H9 (cell line): ENCODE measurements at regions not wholly inside any gene's neighbourhood (a gene's known extent, or its start where the extent isn't known, plus 50 kb on each side); places are given as distances from the start of the nearest gene placed in this dataset.

Source experiments
- DNase-seq: peaks from one replicate; pipeline ENCODE4 v3.0.0-alpha.2; 2017
- H2AFZ ChIP-seq: one replicate; pipeline ENCODE4 v1.6.1; 2013; ENCODE audit warnings: mild to moderate bottlenecking, low read length, control low read depth, moderate library complexity
- H2AK5ac ChIP-seq: 2 replicates; pipeline ENCODE4 v1.6.1; 2013; ENCODE audit warnings: low read length, control low read depth, mixed read lengths; ENCODE audit not compliant: insufficient read length
- H2BK120ac ChIP-seq: one replicate; pipeline ENCODE4 v1.6.1; 2013; ENCODE audit warnings: low read depth, mild to moderate bottlenecking, low read length, control low read depth, inconsistent platforms; ENCODE audit not compliant: poor library complexity, severe bottlenecking
- H2BK12ac ChIP-seq: 2 replicates; pipeline ENCODE4 v1.6.1; 2013; ENCODE audit warnings: low read length, control low read depth, mixed read lengths, low read depth; ENCODE audit not compliant: insufficient read length
- H2BK15ac ChIP-seq: 2 replicates; pipeline ENCODE4 v1.6.1; 2013; ENCODE audit warnings: low read depth, low read length, control low read depth
- H2BK20ac ChIP-seq: one replicate; pipeline ENCODE4 v1.6.1; 2013; ENCODE audit warnings: low read depth, mild to moderate bottlenecking, low read length, control low read depth, inconsistent platforms; ENCODE audit not compliant: poor library complexity, severe bottlenecking
- H2BK5ac ChIP-seq: 2 replicates; pipeline ENCODE4 v1.6.1; 2013; ENCODE audit warnings: low read length, control low read depth, mixed read lengths; ENCODE audit not compliant: insufficient read length
- H3K14ac ChIP-seq: 2 replicates; pipeline ENCODE4 v1.6.1; 2013; ENCODE audit warnings: low read length, control low read depth; ENCODE audit not compliant: insufficient read depth
- H3K18ac ChIP-seq: 2 replicates; pipeline ENCODE4 v1.6.1; 2013; ENCODE audit warnings: low read depth, mild to moderate bottlenecking, mixed read lengths, low read length, control low read depth; ENCODE audit not compliant: insufficient read length
- H3K23ac ChIP-seq: 2 replicates; pipeline ENCODE4 v1.6.1; 2013; ENCODE audit warnings: low read length, control low read depth, mixed read lengths, low read depth; ENCODE audit not compliant: insufficient read length
- H3K23me2 ChIP-seq: 2 replicates; pipeline ENCODE4 v1.6.1; 2013; ENCODE audit warnings: low read depth, mild to moderate bottlenecking, mixed read lengths, low read length, control low read depth; ENCODE audit not compliant: insufficient read length, poor library complexity, severe bottlenecking
- H3K27ac ChIP-seq: 2 replicates; pipeline ENCODE4 v1.5.1; 2013; ENCODE audit warnings: low read length, control low read depth, mixed read lengths, low read depth; ENCODE audit not compliant: insufficient read length
- H3K27me3 ChIP-seq: 2 replicates; pipeline ENCODE4 v1.6.1; 2013; ENCODE audit warnings: low read length, control low read depth, inconsistent platforms; ENCODE audit not compliant: insufficient read depth
- H3K4ac ChIP-seq: 2 replicates; pipeline ENCODE4 v1.6.1; 2013; ENCODE audit warnings: low read depth, mild to moderate bottlenecking, control low read depth, inconsistent platforms, low read length, moderate library complexity
- H3K4me1 ChIP-seq: 2 replicates; pipeline ENCODE4 v1.6.1; 2013; ENCODE audit warnings: low read length, control low read depth, inconsistent platforms; ENCODE audit not compliant: insufficient read depth
- H3K4me2 ChIP-seq: 2 replicates; pipeline ENCODE4 v1.6.1; 2013; ENCODE audit warnings: low read length, control low read depth, mixed read lengths; ENCODE audit not compliant: insufficient read length, insufficient read depth
- H3K56ac ChIP-seq: 2 replicates; pipeline ENCODE4 v1.6.1; 2013; ENCODE audit warnings: low read depth, mild to moderate bottlenecking, mixed read lengths, low read length, control low read depth; ENCODE audit not compliant: insufficient read length
- H3K79me1 ChIP-seq: 2 replicates; pipeline ENCODE4 v1.6.1; 2013; ENCODE audit warnings: low read depth, mild to moderate bottlenecking, moderate library complexity, low read length, control low read depth, inconsistent platforms; ENCODE audit not compliant: insufficient read depth, poor library complexity, severe bottlenecking
- H3K79me2 ChIP-seq: 2 replicates; pipeline ENCODE4 v1.6.1; 2013; ENCODE audit warnings: low read length, control low read depth, inconsistent platforms; ENCODE audit not compliant: insufficient read depth
- H3K9ac ChIP-seq: 2 replicates; pipeline ENCODE4 v1.6.1; 2013; ENCODE audit warnings: low read length, control low read depth, mixed read lengths; ENCODE audit not compliant: insufficient read length; ENCODE audit errors: extremely low read depth
- H3K9me3 ChIP-seq: one replicate; pipeline ENCODE4 v1.6.1; 2013; ENCODE audit warnings: low read depth, low read length, inconsistent platforms; ENCODE audit not compliant: control insufficient read depth
- H3T11ph ChIP-seq: one replicate; pipeline ENCODE4 v1.6.1; 2013; ENCODE audit warnings: mild to moderate bottlenecking, low read length, control low read depth, inconsistent platforms
- H4K20me1 ChIP-seq: one replicate; pipeline ENCODE4 v1.6.1; 2013; ENCODE audit not compliant: control insufficient read depth, insufficient read length, insufficient read depth
- H4K5ac ChIP-seq: 2 replicates; pipeline ENCODE4 v1.6.1; 2013; ENCODE audit warnings: low read depth, mild to moderate bottlenecking, mixed read lengths, low read length, control low read depth; ENCODE audit not compliant: insufficient read length
- H4K8ac ChIP-seq: replicated peaks from 2 replicates; pipeline ENCODE4 v1.6.1; 2013; ENCODE audit warnings: low read length, control low read depth, mixed read lengths, low read depth; ENCODE audit not compliant: insufficient read length
- H4K91ac ChIP-seq: 2 replicates; pipeline ENCODE4 v1.6.1; 2013; ENCODE audit warnings: low read depth, mild to moderate bottlenecking, moderate library complexity, mixed read lengths, low read length, control low read depth; ENCODE audit not compliant: insufficient read length
- H3K27ac Mint-ChIP-seq, 3 experiments: 2 replicates in 2 of 3; 3 replicates in 1 of 3; pipeline ENCODE4 v1.8.0; 2020 to 2021; ENCODE audit warnings: mixed read lengths in 3 of 3, mild to moderate bottlenecking in 1 of 3, moderate library complexity in 1 of 3
- H3K27me3 Mint-ChIP-seq: 2 replicates; pipeline ENCODE4 v1.8.0; 2021; ENCODE audit warnings: low read depth, mild to moderate bottlenecking, moderate library complexity, mixed read lengths
- H3K36me3 Mint-ChIP-seq, 3 experiments: 2 replicates in 2 of 3; 3 replicates in 1 of 3; pipeline ENCODE4 v1.8.0; 2020 to 2021; ENCODE audit warnings: low read depth in 3 of 3, mixed read lengths in 3 of 3; ENCODE audit not compliant: insufficient read depth in 1 of 3
- H3K4me1 Mint-ChIP-seq, 2 experiments: 2 replicates each; pipeline ENCODE4 v1.8.0; 2020; ENCODE audit warnings: mixed read lengths in 2 of 2
- H3K4me3 Mint-ChIP-seq, 2 experiments: 2 replicates in 1 of 2; 3 replicates in 1 of 2; pipeline ENCODE4 v1.8.0; 2020 to 2021; ENCODE audit warnings: mild to moderate bottlenecking in 2 of 2, mixed read lengths in 2 of 2, moderate library complexity in 1 of 2
- H3K9me3 Mint-ChIP-seq, 2 experiments: 2 replicates in 1 of 2; 3 replicates in 1 of 2; pipeline ENCODE4 v1.8.0; 2020; ENCODE audit warnings: mild to moderate bottlenecking in 2 of 2, mixed read lengths in 2 of 2, moderate library complexity in 1 of 2
- WGBS: extraction: QIAGEN DNeasy Blood & Tissue Kit; methylation state at CpG from one replicate; pipeline ENCODE4 v1.1.7; 2013; ENCODE audit warnings: missing lambda C conversion rate, low lambda C conversion rate, mixed read lengths; ENCODE audit not compliant: insufficient read length; ENCODE audit errors: extremely low coverage; 5-methylcytosine and 5-hydroxymethylcytosine counted together
- TF ChIP-seq, protein P1 (sequence below): fragments of 200-600 bp; sonication (generic); conservative IDR thresholded peaks from 3 replicates; pipeline ENCODE4 v1.8.0; 2021; ENCODE audit warnings: antibody characterized with exemption, mild to moderate bottlenecking

DNA sequence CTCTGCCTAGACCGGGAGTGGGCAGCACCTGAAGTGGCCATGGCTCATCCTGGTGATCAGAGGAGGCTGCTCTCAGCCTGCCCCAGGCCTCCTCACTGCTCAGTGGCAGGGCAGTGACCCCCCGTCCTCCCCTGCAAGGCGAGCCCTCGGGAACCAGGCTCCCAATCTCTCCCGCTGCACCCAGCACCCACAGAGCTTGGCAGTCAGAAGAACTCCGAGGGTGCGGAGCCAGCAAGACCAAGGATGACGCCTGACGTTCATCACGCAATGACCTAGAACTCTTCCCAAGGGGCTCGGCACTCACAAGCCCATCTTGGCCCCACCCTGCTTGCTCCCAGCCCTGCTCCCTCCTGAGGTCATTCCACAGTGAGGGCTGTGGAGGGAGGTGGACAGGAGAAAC, 189.8 kb upstream of the SALL3 start:
- Histone ChIP-seq H4K5ac (no peak overlapping the region), H4K91ac (no peak overlapping the region), H3K23ac (no peak overlapping the region), H3K79me2 (no peaks in the 10 kb centered on the region), H2BK12ac (no peak overlapping the region), H3K9me3 (no peaks in the 10 kb centered on the region), H2AFZ (no peak overlapping the region), H3K18ac (no peak overlapping the region), H3K4ac (no peak overlapping the region), H3K27me3 (no peaks in the 10 kb centered on the region; the same call in 1 of the 2 replicates), H3K4me2 (no peak overlapping the region), H3K23me2 (no peaks in the 10 kb centered on the region), H2BK20ac (no peak overlapping the region), H3K56ac (no peak overlapping the region), H3K27ac (no peak overlapping the region), H3T11ph (no peak overlapping the region), H3K14ac (no peak overlapping the region; the same call in 1 of the 2 replicates), H4K8ac (no peak overlapping the region), H2BK120ac (no peak overlapping the region), H4K20me1 (no peaks in the 10 kb centered on the region), H3K79me1 (no peaks in the 10 kb centered on the region), H3K4me1 (no peaks in the 10 kb centered on the region), H2AK5ac (no peak overlapping the region), H2BK5ac (no peak overlapping the region), H3K9ac (no peak overlapping the region), H2BK15ac (no peak overlapping the region)
- H3K4me3 Mint-ChIP-seq, result no peak overlapping the region
- no peaks in the 10 kb centered on the region; a peak in 1 of 7 replicates for H3K36me3 Mint-ChIP-seq
- H3K27ac Mint-ChIP-seq, result no peak overlapping the region
- 0 out of 4 replicates have a peak, but pooled peaks cover 0 to 2% of the 10 kb centered on the region in 2 experiments for H3K4me1 Mint-ChIP-seq
- H3K9me3 Mint-ChIP-seq, result no peaks in the 10 kb centered on the region
- TF ChIP-seq, protein P1, sequence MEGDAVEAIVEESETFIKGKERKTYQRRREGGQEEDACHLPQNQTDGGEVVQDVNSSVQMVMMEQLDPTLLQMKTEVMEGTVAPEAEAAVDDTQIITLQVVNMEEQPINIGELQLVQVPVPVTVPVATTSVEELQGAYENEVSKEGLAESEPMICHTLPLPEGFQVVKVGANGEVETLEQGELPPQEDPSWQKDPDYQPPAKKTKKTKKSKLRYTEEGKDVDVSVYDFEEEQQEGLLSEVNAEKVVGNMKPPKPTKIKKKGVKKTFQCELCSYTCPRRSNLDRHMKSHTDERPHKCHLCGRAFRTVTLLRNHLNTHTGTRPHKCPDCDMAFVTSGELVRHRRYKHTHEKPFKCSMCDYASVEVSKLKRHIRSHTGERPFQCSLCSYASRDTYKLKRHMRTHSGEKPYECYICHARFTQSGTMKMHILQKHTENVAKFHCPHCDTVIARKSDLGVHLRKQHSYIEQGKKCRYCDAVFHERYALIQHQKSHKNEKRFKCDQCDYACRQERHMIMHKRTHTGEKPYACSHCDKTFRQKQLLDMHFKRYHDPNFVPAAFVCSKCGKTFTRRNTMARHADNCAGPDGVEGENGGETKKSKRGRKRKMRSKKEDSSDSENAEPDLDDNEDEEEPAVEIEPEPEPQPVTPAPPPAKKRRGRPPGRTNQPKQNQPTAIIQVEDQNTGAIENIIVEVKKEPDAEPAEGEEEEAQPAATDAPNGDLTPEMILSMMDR, result no peak
- no CpG with 5 or more reads among the region's 11 CpGs for WGBS
- H3K27me3 Mint-ChIP-seq, result peaks cover 1% of the 10 kb centered on the region; the same call in 1 of the 2 replicates
- no peak for DNase-seq
